Fibroblast of gingiva (primary cell): ENCODE measurements at regions not wholly inside any gene's neighbourhood (a gene's known extent, or its start where the extent isn't known, plus 50 kb on each side); places are given as distances from the start of the nearest gene placed in this dataset.

Source experiments
- DNase-seq: peaks from one replicate; pipeline ENCODE4 v3.0.0-alpha.2; 2011; ENCODE audit warnings: low read depth

DNA sequence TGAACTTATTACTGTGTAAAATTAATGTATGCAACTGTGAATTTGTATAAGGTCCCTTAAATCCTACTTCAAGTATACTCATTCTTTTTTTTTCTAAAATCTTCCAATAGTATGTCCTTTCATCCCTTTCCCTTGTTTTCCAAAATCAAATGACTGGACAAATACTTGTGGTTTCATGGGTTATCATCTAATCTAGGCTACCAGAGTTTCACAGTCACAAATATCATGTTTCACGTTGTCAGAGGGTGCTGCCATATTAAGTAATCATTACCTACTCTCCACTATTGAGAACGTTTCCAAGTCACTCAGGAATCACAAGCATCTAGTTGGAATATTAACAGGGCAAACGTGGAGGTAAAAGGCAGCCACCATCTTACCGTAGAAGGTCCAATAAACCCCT, 1235.0 kb upstream of the TENM3 start:
- DNase-seq = no peak

GRCh38 chr4:181013162-181013561, 1230.0 kb upstream of the TENM3 start:
- DNase-seq = no peak

GRCh38 chr4:181017038-181017437, 1226.2 kb upstream of the TENM3 start:
- DNase-seq = no peak

DNA sequence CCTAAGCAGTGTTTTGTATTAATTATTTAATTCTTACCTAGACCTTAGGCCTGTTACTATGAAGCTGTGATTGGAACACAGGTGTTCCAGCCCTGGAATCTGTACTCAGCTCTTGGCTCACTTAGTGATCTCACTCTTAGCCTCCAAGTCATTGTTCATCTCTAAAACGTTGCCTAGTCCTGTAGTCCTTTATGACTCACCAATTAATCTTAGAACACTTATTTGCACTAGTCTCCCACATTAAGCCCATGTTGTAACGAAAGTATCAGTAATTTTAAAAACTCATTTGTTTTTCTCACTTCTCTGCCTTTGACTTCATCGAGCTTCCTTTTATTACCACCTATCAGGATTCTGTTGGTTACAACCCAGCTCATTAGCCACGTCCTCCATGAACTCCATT, 1224.7 kb upstream of the TENM3 start:
- no peak for DNase-seq

DNA sequence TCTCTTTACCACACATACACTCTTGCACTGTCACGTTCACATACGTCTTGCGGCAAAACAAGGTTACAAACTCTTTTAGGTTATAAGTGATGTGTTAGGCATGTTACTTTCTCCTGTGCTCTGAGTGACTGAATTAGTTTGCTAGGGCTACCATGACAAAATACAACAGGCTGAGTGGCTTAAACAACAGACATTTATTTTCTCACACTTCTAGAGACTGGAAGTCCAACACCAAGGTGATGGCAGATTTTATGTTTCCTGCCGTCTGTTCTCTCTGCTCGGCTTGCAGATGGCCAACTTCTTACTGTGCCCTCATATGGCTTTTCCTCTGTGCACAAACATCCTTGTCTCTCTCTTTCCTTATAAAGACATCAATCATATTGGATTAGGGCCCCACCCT, 1224.3 kb upstream of the TENM3 start:
- no peak for DNase-seq

DNA sequence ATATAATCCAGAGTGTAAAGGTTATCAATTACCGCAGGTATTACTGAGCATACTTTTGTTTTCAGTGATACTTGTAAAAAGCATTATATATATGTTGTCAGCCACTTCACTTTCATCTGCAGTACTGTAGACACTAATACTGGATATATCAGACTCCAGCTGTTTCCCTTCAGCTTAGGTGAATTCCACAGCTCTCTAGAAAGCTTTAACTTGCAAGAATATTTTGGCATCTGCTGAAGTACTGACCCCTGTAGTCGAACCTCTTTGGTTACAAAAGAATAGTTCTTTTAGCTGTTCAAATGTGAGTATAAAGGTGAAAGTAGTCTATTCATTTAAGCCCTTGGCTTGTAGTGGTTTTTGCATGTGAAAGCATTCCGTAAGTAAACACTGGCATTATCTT, 1222.7 kb upstream of the TENM3 start:
- DNase-seq = no peak

GRCh38 chr4:181021213-181021612, 1222.0 kb upstream of the TENM3 start:
- no peak for DNase-seq

DNA sequence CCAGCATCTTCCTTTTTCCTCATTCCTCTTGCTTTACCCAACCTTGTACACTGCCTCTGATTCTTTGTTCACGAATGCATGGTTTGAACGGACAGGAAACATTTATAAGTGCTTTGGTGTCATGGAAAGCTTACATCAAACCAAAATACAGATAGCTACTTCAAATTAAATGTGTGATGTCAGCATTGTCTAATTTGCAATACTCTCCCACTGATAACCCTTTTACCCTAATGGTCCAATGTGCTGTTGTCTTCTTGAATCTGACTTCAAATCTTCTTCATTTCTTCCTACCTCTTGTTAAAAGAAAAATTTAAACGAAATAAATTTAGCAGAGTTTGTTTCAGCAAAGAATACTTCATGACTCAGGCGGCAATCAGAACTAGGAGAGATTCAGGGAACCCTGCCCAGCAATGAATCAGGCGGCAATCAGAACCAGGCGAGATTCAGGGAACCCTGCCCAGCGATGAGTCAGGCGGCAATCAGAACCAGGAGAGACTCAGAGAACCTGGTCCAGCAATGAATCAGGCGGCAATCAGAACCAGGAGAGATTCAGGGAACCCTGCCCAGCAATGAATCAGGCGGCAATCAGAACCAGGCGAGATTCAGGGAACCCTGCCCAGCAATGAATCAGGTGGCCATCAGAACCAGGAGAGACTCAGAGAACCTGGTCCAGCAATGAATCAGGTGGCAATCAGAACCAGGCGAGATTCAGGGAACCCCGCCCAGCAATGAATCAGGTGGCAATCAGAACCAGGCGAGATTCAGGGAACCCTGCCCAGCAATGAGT, 1212.9 kb upstream of the TENM3 start:
- DNase-seq = peak; percentile 91

DNA sequence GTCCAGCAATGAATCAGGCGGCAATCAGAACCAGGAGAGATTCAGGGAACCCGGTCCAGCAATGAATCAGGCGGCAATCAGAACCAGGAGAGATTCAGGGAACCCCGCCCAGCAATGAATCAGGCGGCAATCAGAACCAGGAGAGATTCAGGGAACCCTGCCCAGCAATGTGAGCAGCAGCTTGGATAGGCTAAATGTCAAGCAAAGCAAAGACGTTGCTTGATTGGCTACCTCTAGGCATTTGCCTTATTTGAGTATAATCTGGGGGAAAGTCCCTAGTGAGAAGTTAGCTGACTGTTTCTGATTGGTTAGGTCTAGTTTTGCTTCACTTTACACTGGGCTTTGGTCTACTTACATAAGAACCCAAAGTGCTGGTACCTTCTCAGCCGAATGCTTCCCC, 1212.2 kb upstream of the TENM3 start:
- peak; percentile 83 for DNase-seq

DNA sequence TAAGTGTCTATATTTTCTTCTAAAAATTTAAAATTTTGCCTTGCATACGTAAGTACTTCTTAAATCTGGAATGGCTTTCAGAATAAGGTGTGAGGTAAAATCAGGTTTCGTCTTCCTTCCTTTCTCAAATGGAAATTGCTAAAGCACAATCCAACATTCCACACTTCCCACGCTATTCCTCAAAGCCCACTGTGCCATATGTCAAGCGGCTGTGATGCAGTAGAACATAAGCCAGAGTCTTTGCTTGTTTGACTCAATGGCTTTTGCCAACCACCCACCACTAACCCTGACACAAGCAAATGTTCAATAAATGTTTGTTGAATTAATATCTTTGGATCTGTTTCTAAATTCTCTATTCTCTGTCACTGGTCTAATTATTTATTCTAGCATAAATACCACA, 1199.7 kb upstream of the TENM3 start:
- DNase-seq = no peak

DNA sequence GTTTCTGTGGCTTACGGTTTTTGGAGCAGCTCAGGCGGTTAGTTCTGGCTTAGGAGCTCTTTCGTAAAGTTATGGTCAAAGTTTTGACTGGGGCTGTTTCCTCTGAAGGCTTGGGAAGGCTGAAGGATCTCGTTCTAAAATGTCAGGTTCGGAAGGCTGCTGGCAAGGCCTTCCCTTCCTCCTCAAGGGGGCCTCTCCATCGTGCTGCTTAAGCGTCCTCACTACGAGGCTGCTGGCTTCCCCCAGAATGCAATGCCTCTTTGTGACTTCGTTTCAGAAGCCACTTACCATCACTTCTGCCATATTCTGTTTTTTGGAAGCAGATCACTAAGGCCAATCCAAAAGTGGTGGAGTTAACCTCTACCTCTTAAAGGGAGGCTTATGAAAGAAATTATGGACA, 1196.4 kb upstream of the TENM3 start:
- DNase-seq = no peak

- no peak for DNase-seq
These were observed 1191.3 kb upstream of the TENM3 start for GRCh38 chr4:181051931-181052330.

DNA sequence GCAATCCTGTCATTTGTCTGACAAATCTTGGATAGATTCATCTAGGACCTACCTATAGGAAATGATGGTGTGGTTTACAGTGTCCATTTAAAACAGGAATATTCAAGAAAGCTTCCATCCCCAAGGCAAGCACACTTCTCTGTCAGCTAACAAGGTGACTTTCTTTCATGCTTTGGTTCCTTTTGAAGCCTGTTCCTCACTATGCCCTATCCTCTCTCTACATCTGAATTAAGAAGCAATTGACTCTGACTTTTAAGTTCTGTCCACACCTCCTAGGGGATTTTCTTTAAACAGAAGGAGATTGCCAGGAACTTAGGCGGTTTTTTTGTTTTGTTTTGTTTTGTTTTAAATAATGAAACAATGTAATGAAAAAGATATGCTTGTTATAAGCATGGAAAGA, 1181.4 kb upstream of the TENM3 start:
- DNase-seq = no peak

GRCh38 chr4:181063212-181063611, 1180.0 kb upstream of the TENM3 start:
- DNase-seq = no peak

GRCh38 chr4:181077341-181077740, 1165.9 kb upstream of the TENM3 start:
- DNase-seq = peak; percentile 39

- peak; percentile 55 for DNase-seq
These were observed 1165.0 kb upstream of the TENM3 start for GRCh38 chr4:181078196-181078595.

DNA sequence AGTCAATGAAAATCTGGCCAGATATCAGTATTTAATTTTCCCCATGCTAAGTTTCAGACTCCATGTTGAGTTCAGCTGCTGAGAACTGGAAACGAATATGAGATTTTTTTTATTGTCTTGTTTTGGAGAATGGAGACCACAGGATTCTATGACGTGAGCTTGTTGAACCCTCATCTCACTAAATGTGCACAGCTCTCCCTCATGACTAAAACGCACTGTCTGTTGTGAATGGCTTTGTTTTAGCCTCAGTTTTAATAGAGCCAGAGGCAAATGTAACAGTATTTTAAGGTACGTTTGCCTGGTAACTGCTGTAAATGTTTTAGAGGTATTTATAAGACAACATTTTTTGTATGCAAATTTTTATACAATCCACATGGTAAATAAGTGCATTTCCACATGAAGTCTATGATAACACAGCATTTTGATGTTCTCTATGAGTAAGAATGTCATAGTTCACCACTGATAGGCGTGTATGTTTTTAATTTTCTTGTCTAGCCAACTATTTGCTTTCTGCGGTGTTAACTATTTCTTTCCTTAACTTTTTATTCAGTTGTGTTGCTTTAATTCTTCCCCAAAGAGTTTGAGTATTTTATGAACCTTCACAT, 1159.3 kb upstream of the TENM3 start:
- no peak for DNase-seq

DNA sequence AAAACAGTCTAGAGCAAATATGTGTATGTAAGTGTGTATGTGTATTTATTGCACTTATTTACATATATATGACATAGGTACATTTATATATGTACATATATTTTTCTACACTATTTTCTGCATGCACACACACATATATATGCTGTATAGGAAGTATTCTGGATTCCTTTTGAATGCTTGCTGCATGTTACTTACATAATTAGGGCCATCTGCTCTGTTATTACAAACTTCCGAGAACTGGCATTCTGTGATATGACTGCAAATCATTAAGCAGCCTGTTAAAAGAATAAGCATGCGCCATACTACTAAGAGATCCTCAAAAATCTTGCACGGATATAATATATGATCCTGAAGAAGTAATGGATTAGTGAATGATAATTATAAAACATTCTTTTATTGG, 1157.6 kb upstream of the TENM3 start:
- DNase-seq = peak; percentile 3

- no peak for DNase-seq
These were observed 1137.7 kb upstream of the TENM3 start for GRCh38 chr4:181105487-181105886.

DNA sequence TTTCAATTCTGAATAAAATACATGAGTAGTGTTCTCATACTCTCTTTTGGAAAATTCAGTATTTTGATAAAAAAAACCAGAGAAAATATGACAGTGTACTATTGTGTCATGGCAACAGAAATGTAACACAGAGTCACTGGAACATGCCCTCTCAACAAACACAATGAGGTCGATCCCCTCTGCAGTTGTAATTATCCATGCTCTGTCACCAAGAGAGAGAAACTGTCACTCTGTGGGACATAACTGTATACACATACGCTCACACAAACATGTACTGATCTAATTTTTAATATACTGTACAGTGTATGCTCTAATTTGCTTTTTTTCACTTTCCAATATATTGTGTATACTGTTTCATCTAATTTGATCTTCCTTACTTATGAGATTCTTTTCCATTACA, 1136.8 kb upstream of the TENM3 start:
- no peak for DNase-seq

- DNase-seq = no peak
These were observed 1135.0 kb upstream of the TENM3 start for GRCh38 chr4:181108237-181108636.

DNA sequence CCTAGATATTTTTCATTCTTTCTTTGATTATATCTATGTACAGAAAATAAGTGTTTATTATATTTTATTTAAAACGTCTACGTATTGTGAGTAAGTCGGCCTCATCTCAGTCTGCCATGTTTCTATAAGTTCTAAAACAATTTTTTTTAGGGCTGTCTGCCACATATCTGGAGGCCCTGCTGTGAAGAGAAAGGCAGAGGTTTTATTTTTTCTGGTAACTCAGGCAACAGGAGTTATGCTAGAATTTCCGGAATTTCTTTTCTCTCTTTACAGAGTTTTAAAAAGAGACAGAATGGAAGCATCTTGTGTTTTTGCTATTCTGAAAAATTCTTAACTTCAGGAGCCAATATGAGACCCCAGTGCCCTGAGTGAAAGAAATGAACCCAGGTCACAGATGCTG, 1124.0 kb upstream of the TENM3 start:
- no peak for DNase-seq

GRCh38 chr4:181121733-181122132, 1121.5 kb upstream of the TENM3 start:
- no peak for DNase-seq

DNA sequence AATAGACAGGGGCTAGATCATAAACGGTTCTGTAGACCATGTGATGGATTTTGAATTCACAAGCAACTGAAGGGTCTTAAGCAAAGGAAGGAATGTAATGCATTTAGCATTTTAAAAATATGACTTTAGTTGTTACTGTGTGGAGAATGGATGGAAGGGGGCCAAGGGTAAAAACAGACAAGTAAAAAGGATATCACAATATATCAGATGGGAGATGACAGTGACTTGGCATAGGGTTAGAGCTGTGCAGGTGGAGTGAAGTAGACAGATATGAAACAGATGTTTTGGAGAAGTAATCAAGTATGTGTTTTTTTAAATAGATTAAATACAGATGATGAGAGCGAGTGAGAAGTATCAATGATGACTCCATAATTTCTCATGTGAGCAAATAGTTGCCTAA, 1116.0 kb upstream of the TENM3 start:
- DNase-seq = no peak
